ENCODE measurements at regions not wholly inside any gene's neighbourhood (a gene's known extent, or its start where the extent isn't known, plus 50 kb on each side); places are given as distances from the start of the nearest gene placed in this dataset.

GRCh38 chr2:238701341-238702206 is 146.3 kb upstream of the TWIST2 start:
- no peak for DNase-seq (ENCODE audit: low read depth in 2 of 2)

GRCh38 chr2:238702276-238703052 is 145.4 kb upstream of the TWIST2 start:
- no peak for DNase-seq (ENCODE audit: low read depth in 2 of 2)

GRCh38 chr2:238703053-238703415 is 144.9 kb upstream of the TWIST2 start:
- DNase-seq (ENCODE audit: low read depth in 2 of 2) = no peak

- DNase-seq (ENCODE audit: low read depth in 2 of 2) = no peak
Observed at GRCh38 chr2:238703436-238703835, 144.4 kb upstream of the TWIST2 start.

- DNase-seq (ENCODE audit: low read depth in 2 of 2) = no peak
Observed at GRCh38 chr2:238704471-238705225, 143.2 kb upstream of the TWIST2 start.

- no peak for DNase-seq (ENCODE audit: low read depth in 2 of 2)
Observed at GRCh38 chr2:238706163-238706562, 141.7 kb upstream of the TWIST2 start.

DNA sequence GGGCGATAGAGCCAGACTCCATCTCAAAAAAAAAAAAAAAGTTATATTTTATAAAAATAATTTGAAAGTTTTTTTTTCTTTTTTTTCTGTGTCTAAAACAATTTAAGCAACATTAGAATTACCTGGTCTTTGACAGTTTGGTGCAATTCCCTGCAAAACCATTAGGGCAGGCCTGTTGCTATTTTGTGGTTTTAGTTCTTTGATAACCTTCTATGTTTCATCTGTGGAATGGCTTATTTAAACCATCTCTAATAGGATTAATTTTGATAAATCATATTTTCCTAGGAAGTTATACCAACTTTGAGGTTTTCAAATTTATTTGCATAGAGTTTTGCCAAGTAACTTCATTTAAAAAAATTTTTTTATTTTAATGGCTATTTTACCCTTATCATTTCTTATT is 141.2 kb upstream of the TWIST2 start:
- no peak for DNase-seq (ENCODE audit: low read depth in 2 of 2)

DNA sequence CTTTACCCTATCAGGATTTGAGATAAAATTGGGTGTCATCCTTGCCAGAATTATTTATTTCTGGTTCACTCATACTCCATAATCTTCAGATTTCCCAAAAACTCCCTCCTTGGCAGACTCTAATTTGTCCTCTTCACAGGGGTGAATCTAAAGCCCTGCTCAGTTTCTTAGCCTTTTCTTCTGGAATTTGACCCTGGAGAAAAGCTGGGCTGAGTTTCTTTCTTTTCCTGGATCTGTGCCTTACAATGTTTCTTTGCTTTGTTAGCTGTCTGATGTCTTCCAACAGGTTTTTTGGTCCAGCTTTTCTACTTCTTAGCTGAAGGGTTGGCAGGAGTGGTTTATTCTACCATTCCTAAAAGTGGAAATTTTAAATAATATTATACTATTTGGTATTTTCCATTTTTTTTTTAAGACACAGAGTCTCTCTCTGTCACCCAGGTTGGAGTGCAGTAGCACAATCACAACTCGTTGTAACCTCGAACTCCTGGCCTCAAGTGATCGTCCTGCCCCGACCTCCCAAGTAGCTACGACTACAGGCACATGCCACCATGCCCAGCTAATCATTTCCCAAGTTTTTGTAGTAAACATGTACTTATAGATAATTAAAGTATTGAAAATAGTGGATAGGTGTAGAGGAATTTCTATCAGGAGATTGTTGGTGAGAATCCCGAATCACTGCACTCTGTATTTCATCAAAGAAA is 138.4 kb upstream of the TWIST2 start:
- DNase-seq (ENCODE audit: low read depth in 2 of 2) = no peak

- no peak for DNase-seq (ENCODE audit: low read depth in 2 of 2)
Observed at GRCh38 chr2:238710032-238710735, 137.7 kb upstream of the TWIST2 start.

DNA sequence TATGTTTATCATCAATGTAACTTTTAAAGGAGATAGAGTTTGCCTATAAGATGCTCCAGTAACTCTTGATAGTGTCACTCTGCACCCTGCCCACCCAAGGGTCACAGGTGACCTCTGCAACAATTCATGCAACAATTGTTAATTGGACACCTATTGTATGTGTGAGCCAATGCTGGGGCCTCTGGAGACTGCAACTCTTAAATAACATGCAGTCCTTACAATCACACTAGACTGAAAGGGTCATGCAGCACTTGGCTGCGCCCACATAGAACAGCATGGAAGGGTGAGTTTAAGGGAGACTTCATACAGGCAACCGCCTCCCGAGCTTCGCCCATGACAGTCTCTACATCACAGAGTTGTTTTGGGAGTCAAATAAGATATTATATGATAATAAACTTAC is 137.1 kb upstream of the TWIST2 start:
- DNase-seq (ENCODE audit: low read depth in 2 of 2) = no peak

DNA sequence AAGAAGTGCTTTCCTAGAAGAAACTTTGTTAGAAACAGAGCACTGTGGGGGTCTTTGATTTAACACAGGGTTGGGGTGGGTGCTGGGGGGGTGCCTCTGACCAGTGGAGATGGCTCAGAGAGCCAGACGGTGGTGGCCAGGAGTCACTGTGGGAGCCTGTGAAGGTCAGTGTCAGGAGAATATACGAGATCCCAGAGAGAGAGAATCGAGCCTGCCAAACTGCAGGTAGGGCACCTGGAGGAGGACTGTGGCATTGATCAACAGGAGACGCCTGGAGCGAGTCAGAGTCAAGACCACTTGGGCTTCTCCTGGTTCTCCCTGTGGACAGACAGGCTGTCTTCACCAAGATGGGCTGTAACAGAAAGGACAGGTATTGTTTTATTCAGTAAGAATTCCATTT is 136.5 kb upstream of the TWIST2 start:
- DNase-seq (ENCODE audit: low read depth in 2 of 2) = no peak

DNA sequence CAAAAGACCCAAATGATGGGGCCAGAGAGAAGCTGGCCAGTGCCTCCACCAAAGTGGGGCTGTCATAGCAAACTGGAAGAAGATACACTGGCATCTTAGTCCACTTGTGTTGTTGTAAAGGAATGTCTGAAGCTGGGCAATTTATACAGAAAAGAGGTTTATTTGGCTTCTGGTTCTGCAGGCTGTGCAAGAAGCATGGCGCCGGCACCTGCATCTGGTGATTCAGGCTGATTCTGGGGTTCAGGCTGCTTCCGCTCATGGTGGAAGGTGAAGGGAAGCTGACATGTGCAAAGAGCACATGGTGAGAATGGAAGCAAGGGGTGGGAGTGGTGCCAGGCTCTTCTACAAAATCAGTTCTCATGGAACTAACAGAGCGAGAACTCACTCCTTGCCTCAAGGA is 135.9 kb upstream of the TWIST2 start:
- DNase-seq (ENCODE audit: low read depth in 2 of 2) = no peak

DNA sequence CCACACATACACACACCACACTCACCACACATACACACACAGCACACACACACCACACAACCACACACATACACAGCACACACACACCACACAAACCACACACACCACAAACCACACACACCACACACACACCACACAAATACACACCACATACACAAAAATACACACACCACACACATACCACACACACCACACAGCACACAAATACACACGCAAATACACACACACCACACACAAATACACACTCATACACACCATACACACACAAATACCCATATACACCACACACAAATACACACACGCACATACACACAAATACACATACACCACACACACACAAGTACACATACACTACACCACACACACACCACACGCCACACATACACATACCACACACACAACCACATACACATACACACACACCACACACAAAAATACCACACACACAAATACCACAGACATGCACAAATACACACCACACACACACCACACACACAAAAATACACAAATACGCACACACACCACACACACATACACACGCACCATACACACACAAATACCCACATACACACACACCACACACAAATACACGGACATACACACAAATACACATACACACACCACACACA is 134.6 kb upstream of the TWIST2 start:
- no peak for DNase-seq (ENCODE audit: low read depth in 2 of 2)

GRCh38 chr2:238714038-238714528 is 133.8 kb upstream of the TWIST2 start:
- no peak for DNase-seq (ENCODE audit: low read depth in 2 of 2)

DNA sequence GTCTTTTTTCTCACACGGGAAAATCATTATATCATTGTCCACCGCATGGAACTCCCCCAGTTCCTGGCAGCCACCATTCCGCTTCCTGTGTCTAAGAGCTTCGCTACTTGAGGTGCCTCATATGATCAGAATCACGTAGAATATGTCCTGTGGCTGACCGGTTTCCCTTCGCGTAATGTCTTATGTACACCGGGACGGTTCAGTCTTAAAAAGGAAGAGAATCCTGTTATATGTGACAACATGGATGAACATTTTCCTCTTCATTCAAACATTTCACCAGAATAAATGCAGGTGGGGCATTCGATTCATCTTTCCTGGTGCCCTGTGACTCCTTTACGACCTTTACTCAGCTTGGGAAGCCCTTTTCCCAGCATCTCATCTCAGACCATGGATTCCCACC is 131.7 kb upstream of the TWIST2 start:
- DNase-seq (ENCODE audit: low read depth in 2 of 2) = no peak

- DNase-seq (ENCODE audit: low read depth in 2 of 2) = no peak
Observed at GRCh38 chr2:238716585-238716984, 131.3 kb upstream of the TWIST2 start.

DNA sequence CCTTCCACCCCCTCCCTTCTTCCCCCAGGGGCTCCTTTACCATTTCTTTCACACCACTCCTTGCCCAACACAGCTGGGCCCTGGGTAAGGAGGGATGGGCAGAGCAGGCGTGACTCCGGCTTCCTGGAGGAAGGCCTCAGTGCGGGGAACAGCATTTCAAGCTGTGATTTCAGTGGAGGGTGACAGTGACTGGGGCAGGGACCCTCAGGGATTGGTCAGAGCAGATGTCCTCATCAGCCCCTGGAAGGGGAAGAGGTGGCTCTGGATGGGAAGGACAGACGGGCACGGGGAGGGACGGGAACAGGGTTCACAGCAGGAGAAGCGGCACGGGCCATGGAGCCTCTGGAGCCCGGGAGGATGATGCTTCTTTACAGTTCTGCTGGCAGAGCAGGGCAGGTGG is 130.8 kb upstream of the TWIST2 start:
- no peak for DNase-seq (ENCODE audit: low read depth in 2 of 2)

DNA sequence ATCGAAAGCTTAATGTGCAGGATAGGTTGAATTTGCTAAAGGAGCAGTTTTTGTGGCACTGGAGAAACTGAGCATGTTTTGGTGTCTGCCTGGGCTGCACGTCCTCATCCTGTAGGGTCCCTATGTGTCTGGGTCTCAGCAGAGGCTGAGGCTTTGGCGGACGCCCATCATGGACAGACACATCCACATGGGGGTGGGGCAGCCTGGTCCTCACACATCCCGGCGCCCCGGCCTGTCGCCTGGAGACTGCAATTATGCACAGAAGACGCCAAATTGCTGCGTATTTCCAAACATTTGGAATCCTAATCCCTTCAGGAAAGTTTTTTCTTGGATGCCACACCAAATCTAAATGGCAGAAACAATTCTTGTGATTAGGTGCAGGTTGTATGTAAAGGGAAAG is 128.2 kb upstream of the TWIST2 start:
- DNase-seq (ENCODE audit: low read depth in 2 of 2) = no peak

DNA sequence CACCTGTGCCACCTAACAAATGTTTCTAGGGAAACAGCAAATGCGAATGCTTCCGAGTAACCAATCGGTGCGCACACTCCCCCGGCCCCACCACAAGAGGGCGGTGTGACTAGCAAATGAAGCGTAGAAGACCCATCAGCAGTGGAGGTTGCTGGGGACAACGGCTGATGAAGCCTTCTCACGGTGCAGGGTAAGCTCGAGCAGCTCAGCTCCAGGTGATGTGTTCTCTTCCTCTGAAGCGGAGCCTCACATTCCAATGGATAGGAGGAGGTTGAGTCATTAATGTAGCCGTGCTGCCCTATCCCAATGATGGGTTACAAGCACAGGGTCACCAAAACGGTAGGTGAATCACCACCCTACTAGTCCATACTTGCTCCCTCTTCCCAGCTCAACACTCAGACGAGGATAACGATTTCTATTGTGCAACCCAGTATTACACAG is 127.6 kb upstream of the TWIST2 start:
- DNase-seq (ENCODE audit: low read depth in 2 of 2) = peak; percentile 8 to 57

- no peak for DNase-seq (ENCODE audit: low read depth in 2 of 2)
Observed at GRCh38 chr2:238722181-238722580, 125.7 kb upstream of the TWIST2 start.

Measured in stimulated activated CD4-positive, alpha-beta T cell treated with anti-CD3 and anti-CD28 coated beads, Interleukin-12 subunit alpha, Interleukin-12 subunit beta, amount 100 ng/mL, for 24 hours (primary cell).